Loucy (cell line): ENCODE measurements at regions not wholly inside any gene's neighbourhood (a gene's known extent, or its start where the extent isn't known, plus 50 kb on each side); places are given as distances from the start of the nearest gene placed in this dataset.
"Not testable (repeated sequence)": the region's sequence is repeated elsewhere in the genome, so short reads cannot be mapped to it uniquely, and the experiment has no call there.

Experiments
- H2AFZ ChIP-seq: fragments of 200-600 bp; sonication (generic); 2 replicates; pipeline ENCODE4 v1.6.0; 2016; ENCODE audit warnings: antibody characterized with exemption, mild to moderate bottlenecking, low read length, moderate library complexity
- H3F3A ChIP-seq: fragments of 200-600 bp; 2 replicates; pipeline ENCODE4 v1.6.0; 2016; ENCODE audit warnings: antibody characterized with exemption, low read depth, mild to moderate bottlenecking
- H3K27me3 ChIP-seq: fragments of 200-600 bp; sonication (generic); 2 replicates; pipeline ENCODE4 v1.6.1; 2014; ENCODE audit warnings: low read length, mild to moderate bottlenecking; ENCODE audit not compliant: insufficient read depth, poor library complexity, severe bottlenecking
- H3K36me3 ChIP-seq: fragments of 200-600 bp; sonication (generic); 2 replicates; pipeline ENCODE4 v1.6.1; 2016; ENCODE audit warnings: low read length; ENCODE audit not compliant: insufficient read depth
- H3K4me1 ChIP-seq: fragments of 200-600 bp; sonication (generic); 2 replicates; pipeline ENCODE4 v1.5.1; 2014; ENCODE audit warnings: low read length, mild to moderate bottlenecking; ENCODE audit not compliant: insufficient read depth, poor library complexity, severe bottlenecking
- H3K4me2 ChIP-seq: fragments of 200-600 bp; sonication (generic); 2 replicates; pipeline ENCODE4 v1.6.0; 2014; ENCODE audit warnings: antibody characterized with exemption, low read length, low read depth, mild to moderate bottlenecking; ENCODE audit not compliant: poor library complexity, severe bottlenecking
- H3K4me3 ChIP-seq: fragments of 200-600 bp; sonication (generic); 2 replicates; pipeline ENCODE4 v1.5.1; 2014; ENCODE audit warnings: low read length, mild to moderate bottlenecking, mixed read lengths; ENCODE audit not compliant: poor library complexity, severe bottlenecking
- H3K79me2 ChIP-seq: fragments of 200-600 bp; sonication (generic); 2 replicates; pipeline ENCODE4 v1.6.1; 2014; ENCODE audit warnings: low read length; ENCODE audit not compliant: insufficient read depth
- H3K9ac ChIP-seq: fragments of 200-600 bp; sonication (generic); 2 replicates; pipeline ENCODE4 v1.6.0; 2014; ENCODE audit warnings: mild to moderate bottlenecking, low read depth, low read length, moderate library complexity; ENCODE audit not compliant: poor library complexity, severe bottlenecking
- H3K9me2 ChIP-seq: fragments of 200-600 bp; sonication (generic); replicated peaks from 2 replicates; pipeline ENCODE4 v1.6.1; 2016; ENCODE audit warnings: low read depth, low read length, mixed read lengths
- H3K9me3 ChIP-seq: fragments of 200-600 bp; sonication (generic); 2 replicates; pipeline ENCODE4 v1.6.1; 2014; ENCODE audit warnings: mild to moderate bottlenecking, antibody characterized with exemption, low read length, low read depth; ENCODE audit not compliant: insufficient read depth
- H4K20me1 ChIP-seq: fragments of 200-600 bp; sonication (generic); 2 replicates; pipeline ENCODE4 v1.6.0; 2014; ENCODE audit warnings: antibody characterized with exemption, low read length, mild to moderate bottlenecking; ENCODE audit not compliant: insufficient read depth, poor library complexity, severe bottlenecking
- CTCF ChIP-seq: fragments of 200-600 bp; sonication (generic); conservative IDR thresholded peaks from 2 replicates; pipeline ENCODE4 v1.5.1; 2014; ENCODE audit warnings: mild to moderate bottlenecking, antibody characterized with exemption, low read length
- EZH2phosphoT487 ChIP-seq: fragments of 200-600 bp; IDR thresholded peaks from 2 replicates; pipeline ENCODE4 v1.6.1; 2018; ENCODE audit warnings: antibody characterized with exemption, mild to moderate bottlenecking, moderate library complexity, borderline replicate concordance

DNA sequence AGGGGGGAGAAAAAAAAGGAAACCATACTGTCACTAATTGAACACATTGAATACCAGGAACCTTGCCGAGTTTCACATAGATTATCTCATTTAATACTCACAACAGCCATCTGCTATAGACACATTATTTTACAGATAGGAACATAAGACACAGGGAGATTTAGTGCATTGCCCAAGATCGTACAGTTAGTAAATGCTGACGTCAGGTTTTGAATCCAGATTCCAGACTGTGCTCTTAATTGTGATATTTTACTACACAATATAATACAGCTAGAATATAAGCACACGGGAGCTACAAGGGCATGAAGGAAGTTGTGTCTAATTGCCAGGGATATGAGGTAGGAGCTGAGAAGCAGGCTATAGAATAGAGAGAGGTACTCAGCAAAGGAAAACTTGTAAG is 93.9 kb upstream of the MINDY3 start:
- TF ChIP-seq CTCF (no peak), EZH2phosphoT487 (no peak)

DNA sequence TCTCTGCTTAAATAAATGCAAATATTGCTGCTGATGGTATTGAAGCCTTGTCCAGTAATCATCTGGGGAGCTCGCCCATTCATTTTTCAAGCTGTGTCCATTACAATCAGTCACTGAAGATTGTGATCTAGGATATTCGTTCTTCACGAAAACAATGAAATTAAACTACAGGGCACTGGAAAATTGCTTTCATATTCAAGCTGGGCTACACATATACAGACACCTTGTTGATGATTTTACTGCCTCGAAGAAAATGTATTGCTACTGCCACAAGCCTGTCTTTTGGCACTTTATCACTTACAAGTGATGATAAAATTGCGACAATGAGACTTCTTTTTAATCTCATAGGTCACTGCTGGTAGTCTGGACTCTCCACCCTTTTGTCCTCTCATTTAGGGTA is 100.0 kb upstream of the MINDY3 start:
- Histone ChIP-seq H3K27me3 (no peaks in the 10 kb centered on the region), H3K4me2 (no peak overlapping the region), H4K20me1 (no peaks in the 10 kb centered on the region), H3F3A (no peaks in the 10 kb centered on the region), H3K9me2 (no peaks in the 10 kb centered on the region), H3K9ac (no peak overlapping the region), H3K36me3 (no peaks in the 10 kb centered on the region), H3K9me3 (no peaks in the 10 kb centered on the region), H3K79me2 (no peaks in the 10 kb centered on the region), H3K4me3 (no peak overlapping the region), H3K4me1 (no peaks in the 10 kb centered on the region), H2AFZ (no peak overlapping the region)
- TF ChIP-seq CTCF (no peak), EZH2phosphoT487 (no peak)

More for the DNA sequence above, 93.9 kb upstream of the MINDY3 start:
- H3K9me2 ChIP-seq: no peaks in the 10 kb centered on the region
- H4K20me1 ChIP-seq: no peaks in the 10 kb centered on the region
- H3K4me1 ChIP-seq: no peaks in the 10 kb centered on the region
- H2AFZ ChIP-seq: no peak overlapping the region
- H3K27me3 ChIP-seq: no peaks in the 10 kb centered on the region
- H3K36me3 ChIP-seq: no peaks in the 10 kb centered on the region
- no peaks in the 10 kb centered on the region for H3F3A ChIP-seq
- no peak overlapping the region for H3K4me2 ChIP-seq
- no peaks in the 10 kb centered on the region for H3K79me2 ChIP-seq
- H3K4me3 ChIP-seq: no peak overlapping the region
- H3K9me3 ChIP-seq: no peaks in the 10 kb centered on the region
- H3K9ac ChIP-seq: no peak overlapping the region

DNA sequence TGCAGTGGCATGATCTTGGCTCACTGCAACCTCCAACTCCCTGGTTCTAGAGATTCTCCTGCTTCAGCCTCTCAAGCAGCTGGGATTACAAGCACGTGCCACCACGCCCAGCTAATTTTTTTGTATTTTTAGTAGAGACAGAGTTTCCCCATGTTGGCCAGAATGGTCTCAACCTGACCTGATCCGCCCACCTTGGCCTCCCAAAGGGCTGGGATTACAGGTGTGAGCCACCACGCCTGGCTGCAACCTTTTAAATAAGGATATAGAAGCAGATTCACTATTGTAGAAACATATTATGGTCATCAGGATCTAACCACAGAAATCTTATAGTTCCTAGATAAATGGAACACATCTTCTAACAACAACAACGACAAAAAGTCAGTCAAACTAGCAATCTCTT is 112.4 kb upstream of the MINDY3 start:
- not testable (repeated sequence) for H3K27me3 ChIP-seq, H3F3A ChIP-seq, H3K9me3 ChIP-seq, H3K79me2 ChIP-seq, H3K36me3 ChIP-seq, H3K4me1 ChIP-seq, H4K20me1 ChIP-seq, H3K9me2 ChIP-seq, H3K9ac ChIP-seq, H3K4me2 ChIP-seq, H2AFZ ChIP-seq, H3K4me3 ChIP-seq

- H4K20me1 ChIP-seq: no peaks in the 10 kb centered on the region
- H3K36me3 ChIP-seq: no peaks in the 10 kb centered on the region
- no peaks in the 10 kb centered on the region for H3K4me1 ChIP-seq
- no peak overlapping the region for H3K4me2 ChIP-seq
- H3K9me3 ChIP-seq: no peaks in the 10 kb centered on the region
- no peaks in the 10 kb centered on the region for H3F3A ChIP-seq
- no peak overlapping the region for H2AFZ ChIP-seq
- no peaks in the 10 kb centered on the region for H3K27me3 ChIP-seq
- no peak for TF ChIP-seq CTCF
- no peak for TF ChIP-seq EZH2phosphoT487
- H3K4me3 ChIP-seq: no peak overlapping the region
- H3K9ac ChIP-seq: no peak overlapping the region
- no peaks in the 10 kb centered on the region for H3K79me2 ChIP-seq
- H3K9me2 ChIP-seq: no peaks in the 10 kb centered on the region
These were observed 125.4 kb upstream of the MINDY3 start for GRCh38 chr10:15985690-15986089.
